ENCODE measurements at regions not wholly inside any gene's neighbourhood (a gene's known extent, or its start where the extent isn't known, plus 50 kb on each side); places are given as distances from the start of the nearest gene placed in this dataset.

- Histone ChIP-seq H3K79me1 (ENCODE audit: low read depth, low read length) (no peaks in the 10 kb centered on the region), H2BK15ac (ENCODE audit: low read length) (no peak overlapping the region), H2AFZ (ENCODE audit: low read length) (no peak overlapping the region), H3K27ac (ENCODE audit: low read depth, low read length) (no peak overlapping the region), H4K91ac (replicated peaks; ENCODE audit: insufficient read length, low read length) (no peak overlapping the region), H2AK5ac (ENCODE audit: low read depth, low read length) (no peak overlapping the region), H2BK20ac (ENCODE audit: low read length) (no peak overlapping the region), H3K23ac (ENCODE audit: insufficient read length) (no peak overlapping the region), H4K20me1 (replicated peaks in 1 of 2; ENCODE audit: control insufficient read depth in 1 of 2, insufficient read depth in 2 of 2, low read length in 2 of 2) (no peaks in the 10 kb centered on the region), H4K5ac (ENCODE audit: insufficient read length, low read depth, low read length) (no peak overlapping the region), H2BK5ac (ENCODE audit: low read depth, low read length) (no peak overlapping the region), H4K8ac (ENCODE audit: extremely low read depth, insufficient read depth, low read length) (no peak overlapping the region), H3K4ac (replicated peaks; ENCODE audit: insufficient read length, low read depth, low read length) (no peak overlapping the region), H3K4me1 (replicated peaks in 1 of 4; ENCODE audit: control insufficient read depth in 3 of 4, insufficient read depth in 4 of 4, low read length in 3 of 4) (no peaks in the 10 kb centered on the region), H3K18ac (ENCODE audit: extremely low read depth, low read length) (no peak overlapping the region), H3K4me2 (ENCODE audit: insufficient read depth in 1 of 2, low read depth in 2 of 2, low read length in 2 of 2) (no peak overlapping the region), H3K14ac (ENCODE audit: insufficient read length) (no peak overlapping the region), H3K9ac (replicated peaks in 1 of 4; ENCODE audit: extremely low read depth in 1 of 4, low read depth in 3 of 4, low read length in 3 of 4) (no peak overlapping the region), H3K56ac (replicated peaks; ENCODE audit: insufficient read length, low read depth, low read length) (no peak overlapping the region), H3K23me2 (ENCODE audit: low read depth, low read length) (no peaks in the 10 kb centered on the region; the same call in 1 of the 2 replicates), H3K79me2 (ENCODE audit: control insufficient read depth in 1 of 2, insufficient read depth in 2 of 2, low read length in 2 of 2) (no peaks in the 10 kb centered on the region), H3K4me3 (ENCODE audit: extremely low read depth in 1 of 4, insufficient read depth in 2 of 4, low read depth in 3 of 4, low read length in 4 of 4) (no peak overlapping the region), H2BK12ac (ENCODE audit: low read depth, low read length) (no peak overlapping the region), H3K36me3 (ENCODE audit: control insufficient read depth in 2 of 4, insufficient read depth in 4 of 4, low read length in 3 of 4) (no peaks in the 10 kb centered on the region), H3K27me3 (replicated peaks in 1 of 4; ENCODE audit: control insufficient read depth in 3 of 4, extremely low read depth in 1 of 4, insufficient read depth in 3 of 4, low read length in 3 of 4) (no peaks in the 10 kb centered on the region), H3K9me3 (ENCODE audit: insufficient read depth in 2 of 2, low read depth in 1 of 2, low read length in 1 of 2) (no peaks in the 10 kb centered on the region), H2BK120ac (replicated peaks; ENCODE audit: low read depth, low read length) (no peak overlapping the region)
- ChIA-PET CTCF (ENCODE audit: partially characterized antibody) (no interaction called here), POLR2A (ENCODE audit: partially characterized antibody) (no interaction called here)
- DNase-seq (ENCODE audit: low read depth in 1 of 2, low spot score in 2 of 2) (no peak), FAIRE-seq (no peak)
- WGBS, 2 experiments (ENCODE audit: extremely low coverage in 1 of 2, insufficient coverage in 1 of 2, insufficient read length in 1 of 2, insufficient replicate concordance in 2 of 2, low coverage in 1 of 2, low lambda C conversion rate in 2 of 2, missing lambda C conversion rate in 1 of 2): 78% methylated on average over 3 of the region's 3 CpGs; no CpG with 5 or more reads in 1 of the 2 experiments
- TF ChIP-seq CTCF (IDR thresholded peaks at IDR 0.05; ENCODE audit: control extremely low read depth in 1 of 3, insufficient read depth in 1 of 3, low read depth in 1 of 3, low read length in 3 of 3) (no peak), RBBP5 (IDR thresholded peaks at IDR 0.05; ENCODE audit: borderline replicate concordance, low read depth, low read length) (no peak), MAFK (IDR thresholded peaks at IDR 0.05; ENCODE audit: low read depth, low read length) (no peak), USF2 (IDR thresholded peaks at IDR 0.05; ENCODE audit: low read length) (no peak), ASH2L (IDR thresholded peaks at IDR 0.05; ENCODE audit: low read length) (no peak), E2F6 (IDR thresholded peaks at IDR 0.05) (no peak), BACH1 (IDR thresholded peaks at IDR 0.05; ENCODE audit: low read length) (no peak), SP2 (IDR thresholded peaks at IDR 0.05; ENCODE audit: low read length) (no peak), FOSL1 (IDR thresholded peaks at IDR 0.05; ENCODE audit: insufficient read depth, low read depth, low read length) (no peak)
These were observed 99.8 kb upstream of the PLEKHG1 start for GRCh38 chr6:150499882-150500312.

Data from H1 (cell line).